Calu3 (cell line): ENCODE measurements at regions not wholly inside any gene's neighbourhood (a gene's known extent, or its start where the extent isn't known, plus 50 kb on each side); places are given as distances from the start of the nearest gene placed in this dataset.

Experiments
- BruUV-seq: library from RNA; stranded (reverse); fragments of 400-500 nt; replicated peaks from 2 replicates; lab custom pipeline; 2021; lab: Mats Ljungman, UMichigan
- CTCF ChIA-PET: fragments of 300-600 bp; sonication (Branson Sonifier 250); formaldehyde crosslinking; loops from one replicate; lab custom pipeline; 2022; ENCODE audit warnings: antibody characterized with exemption; lab: Charles Lee
- DNase-seq: peaks from one replicate; pipeline ENCODE4 v3.0.0; 2022
- H3K27ac Mint-ChIP-seq: one replicate; pipeline ENCODE4 v1.8.0; 2022; ENCODE audit warnings: mixed read lengths; ENCODE audit not compliant: unreplicated experiment
- H3K27me3 Mint-ChIP-seq: one replicate; pipeline ENCODE4 v1.8.0; 2022; ENCODE audit warnings: mixed read lengths; ENCODE audit not compliant: unreplicated experiment
- H3K36me3 Mint-ChIP-seq: one replicate; pipeline ENCODE4 v1.8.0; 2022; ENCODE audit warnings: mild to moderate bottlenecking, moderate library complexity, mixed read lengths; ENCODE audit not compliant: insufficient read depth, unreplicated experiment
- H3K4me1 Mint-ChIP-seq: one replicate; pipeline ENCODE4 v1.8.0; 2022; ENCODE audit warnings: mild to moderate bottlenecking, low read depth, mixed read lengths; ENCODE audit not compliant: unreplicated experiment
- H3K4me3 Mint-ChIP-seq: one replicate; pipeline ENCODE4 v1.8.0; 2022; ENCODE audit warnings: mild to moderate bottlenecking, low read depth, moderate library complexity, mixed read lengths; ENCODE audit not compliant: unreplicated experiment
- H3K9me3 Mint-ChIP-seq: one replicate; pipeline ENCODE4 v1.8.0; 2022; ENCODE audit warnings: low read depth, mixed read lengths; ENCODE audit not compliant: unreplicated experiment
- CTCF ChIP-seq: fragments of 200-600 bp; IDR thresholded peaks from one replicate; pipeline ENCODE4 v1.8.0; 2022; ENCODE audit warnings: antibody characterized with exemption; ENCODE audit not compliant: unreplicated experiment
- intact Hi-C: fragments of 100-400 bp; cut with micrococcal nuclease; formaldehyde crosslinking; loops from one replicate; pipeline ENCODE4 v1.10.0; 2022; ENCODE audit not compliant: unreplicated experiment

- BruUV-seq, result no TSS peak
- Mint-ChIP-seq H3K4me1 (no peaks in the 10 kb centered on the region), H3K9me3 (no peaks in the 10 kb centered on the region), H3K27ac (no peak overlapping the region), H3K27me3 (peaks cover 53% of the 10 kb centered on the region), H3K4me3 (no peak overlapping the region), H3K36me3 (no peaks in the 10 kb centered on the region)
- no peak for DNase-seq
- no peak for TF ChIP-seq CTCF
- intact Hi-C loops, result no loop called here
- CTCF ChIA-PET, result no interaction called here
Measured at GRCh38 chr20:12827816-12828385, 180.9 kb upstream of the SPTLC3 start.

GRCh38 chr20:12829170-12829569, 179.6 kb upstream of the SPTLC3 start:
- Mint-ChIP-seq H3K4me3 (no peak overlapping the region), H3K27me3 (peaks cover 42% of the 10 kb centered on the region), H3K36me3 (no peaks in the 10 kb centered on the region), H3K27ac (no peak overlapping the region), H3K9me3 (no peaks in the 10 kb centered on the region), H3K4me1 (no peaks in the 10 kb centered on the region)
- TF ChIP-seq CTCF, result no peak
- no peak for DNase-seq
- no TSS peak for BruUV-seq
- CTCF ChIA-PET, result no interaction called here
- intact Hi-C loops, result no loop called here

- no peak for TF ChIP-seq CTCF
- H3K9me3 Mint-ChIP-seq, result no peaks in the 10 kb centered on the region
- BruUV-seq, result no TSS peak
- no peak overlapping the region for H3K27ac Mint-ChIP-seq
- intact Hi-C loops, result no loop called here
- H3K36me3 Mint-ChIP-seq, result no peaks in the 10 kb centered on the region
- H3K4me3 Mint-ChIP-seq, result no peak overlapping the region
- DNase-seq, result no peak
- CTCF ChIA-PET, result no interaction called here
- no peaks in the 10 kb centered on the region for H3K4me1 Mint-ChIP-seq
- H3K27me3 Mint-ChIP-seq, result peaks cover 14% of the 10 kb centered on the region
Measured at GRCh38 chr20:12833861-12834260, 174.9 kb upstream of the SPTLC3 start.

- Mint-ChIP-seq H3K27me3 (peaks cover 32% of the 10 kb centered on the region), H3K4me3 (no peak overlapping the region), H3K9me3 (no peaks in the 10 kb centered on the region), H3K4me1 (no peaks in the 10 kb centered on the region), H3K36me3 (no peaks in the 10 kb centered on the region), H3K27ac (no peak overlapping the region)
- no peak for DNase-seq
- BruUV-seq, result no TSS peak
- CTCF ChIA-PET, result no interaction called here
- intact Hi-C loops, result no loop called here
- TF ChIP-seq CTCF, result no peak
Measured at GRCh38 chr20:12835999-12836398, 172.8 kb upstream of the SPTLC3 start.
